ENCODE measurements at regions not wholly inside any gene's neighbourhood (a gene's known extent, or its start where the extent isn't known, plus 50 kb on each side); places are given as distances from the start of the nearest gene placed in this dataset.

DNA sequence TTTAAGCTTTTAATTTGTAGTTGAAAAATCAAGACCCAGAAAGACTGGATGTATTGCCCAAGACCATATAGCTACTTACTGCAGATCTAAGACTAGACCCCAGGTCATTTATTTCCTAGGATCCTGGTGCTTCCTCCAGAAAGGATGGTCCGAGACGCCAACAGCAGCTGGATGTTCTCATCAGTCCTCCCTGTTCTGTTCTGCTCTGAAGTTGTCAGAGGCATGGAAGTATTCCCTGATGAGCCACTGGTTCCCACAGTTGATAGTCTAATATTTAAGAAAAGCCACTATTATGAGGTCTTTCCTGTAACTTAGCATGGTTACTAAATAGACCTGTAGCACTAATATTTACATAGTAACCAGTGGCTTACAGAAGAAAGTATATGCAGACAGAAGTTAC, 393.5 kb downstream of the MTX2 start:
- no peaks in the 10 kb centered on the region for H3K9me3 ChIP-seq (ENCODE audit: control insufficient read depth, insufficient read depth, low read length)
- Mint-ChIP-seq H3K4me1 (no peaks in the 10 kb centered on the region), H3K36me3 (no peaks in the 10 kb centered on the region), H3K27ac (no peak overlapping the region), H3K4me3 (no peak overlapping the region), H3K9me3 (no peaks in the 10 kb centered on the region), H3K27me3 (ENCODE audit: low read depth in 2 of 2) (peaks cover 49 to 62% of the 10 kb centered on the region in 2 donors)
- no peaks in the 10 kb centered on the region for H3K36me3 ChIP-seq (ENCODE audit: control insufficient read depth, insufficient read depth, low read length)
- WGBS (ENCODE audit: insufficient coverage), result 92% methylated on average over 2 of the region's 2 CpGs
- DNase-seq (no peak), ATAC-seq (no peak)
- no peak overlapping the region for H3K27ac ChIP-seq (ENCODE audit: low read length)
- no peaks in the 10 kb centered on the region for H3K4me1 ChIP-seq (ENCODE audit: control insufficient read depth, insufficient read depth, low read length)
- intact Hi-C loops (cut with micrococcal nuclease), result no loop called here
- no peak overlapping the region for H3K4me3 ChIP-seq (ENCODE audit: low read length)
- TF ChIP-seq, protein P1, sequence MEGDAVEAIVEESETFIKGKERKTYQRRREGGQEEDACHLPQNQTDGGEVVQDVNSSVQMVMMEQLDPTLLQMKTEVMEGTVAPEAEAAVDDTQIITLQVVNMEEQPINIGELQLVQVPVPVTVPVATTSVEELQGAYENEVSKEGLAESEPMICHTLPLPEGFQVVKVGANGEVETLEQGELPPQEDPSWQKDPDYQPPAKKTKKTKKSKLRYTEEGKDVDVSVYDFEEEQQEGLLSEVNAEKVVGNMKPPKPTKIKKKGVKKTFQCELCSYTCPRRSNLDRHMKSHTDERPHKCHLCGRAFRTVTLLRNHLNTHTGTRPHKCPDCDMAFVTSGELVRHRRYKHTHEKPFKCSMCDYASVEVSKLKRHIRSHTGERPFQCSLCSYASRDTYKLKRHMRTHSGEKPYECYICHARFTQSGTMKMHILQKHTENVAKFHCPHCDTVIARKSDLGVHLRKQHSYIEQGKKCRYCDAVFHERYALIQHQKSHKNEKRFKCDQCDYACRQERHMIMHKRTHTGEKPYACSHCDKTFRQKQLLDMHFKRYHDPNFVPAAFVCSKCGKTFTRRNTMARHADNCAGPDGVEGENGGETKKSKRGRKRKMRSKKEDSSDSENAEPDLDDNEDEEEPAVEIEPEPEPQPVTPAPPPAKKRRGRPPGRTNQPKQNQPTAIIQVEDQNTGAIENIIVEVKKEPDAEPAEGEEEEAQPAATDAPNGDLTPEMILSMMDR (IDR thresholded peaks at IDR 0.05), result no peak
- H3K27me3 ChIP-seq (ENCODE audit: control insufficient read depth, insufficient read depth, low read length), result peaks cover 6% of the 10 kb centered on the region

DNA sequence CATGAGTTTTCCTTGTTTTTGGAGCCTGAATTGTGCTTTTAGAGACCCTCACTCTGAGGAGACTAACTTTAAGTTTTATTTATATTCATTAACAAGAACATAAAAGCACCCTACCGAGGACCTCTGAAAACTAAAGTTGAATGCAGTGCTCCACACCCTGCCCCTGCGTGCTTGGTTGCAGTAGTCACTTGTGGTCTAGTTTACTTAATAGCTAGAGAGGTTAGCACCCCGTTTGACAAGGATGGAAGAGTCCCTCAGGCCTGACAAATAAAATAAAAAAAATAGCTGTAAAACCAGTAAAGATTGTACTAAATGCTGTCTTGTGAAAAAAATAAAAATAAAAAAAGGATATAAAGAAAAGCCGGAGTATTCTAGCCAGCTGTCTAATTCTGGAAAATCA, 395.2 kb downstream of the MTX2 start:
- intact Hi-C loops (cut with micrococcal nuclease), result no loop called here
- no peak overlapping the region for H3K27ac ChIP-seq (ENCODE audit: low read length)
- Mint-ChIP-seq H3K27ac (no peak overlapping the region), H3K4me1 (no peaks in the 10 kb centered on the region), H3K4me3 (no peak overlapping the region), H3K36me3 (no peaks in the 10 kb centered on the region), H3K9me3 (no peaks in the 10 kb centered on the region), H3K27me3 (ENCODE audit: low read depth in 2 of 2) (peaks cover 50 to 60% of the 10 kb centered on the region in 2 donors)
- H3K4me1 ChIP-seq (ENCODE audit: control insufficient read depth, insufficient read depth, low read length), result no peaks in the 10 kb centered on the region
- H3K4me3 ChIP-seq (ENCODE audit: low read length), result no peak overlapping the region
- WGBS (ENCODE audit: insufficient coverage), result 72% methylated on average over 4 of the region's 4 CpGs
- TF ChIP-seq, protein P1 (IDR thresholded peaks at IDR 0.05), result no peak
- no peaks in the 10 kb centered on the region for H3K36me3 ChIP-seq (ENCODE audit: control insufficient read depth, insufficient read depth, low read length)
- ATAC-seq (no peak), DNase-seq (no peak)
- H3K27me3 ChIP-seq (ENCODE audit: control insufficient read depth, insufficient read depth, low read length), result peaks cover 2% of the 10 kb centered on the region
- H3K9me3 ChIP-seq (ENCODE audit: control insufficient read depth, insufficient read depth, low read length), result no peaks in the 10 kb centered on the region

DNA sequence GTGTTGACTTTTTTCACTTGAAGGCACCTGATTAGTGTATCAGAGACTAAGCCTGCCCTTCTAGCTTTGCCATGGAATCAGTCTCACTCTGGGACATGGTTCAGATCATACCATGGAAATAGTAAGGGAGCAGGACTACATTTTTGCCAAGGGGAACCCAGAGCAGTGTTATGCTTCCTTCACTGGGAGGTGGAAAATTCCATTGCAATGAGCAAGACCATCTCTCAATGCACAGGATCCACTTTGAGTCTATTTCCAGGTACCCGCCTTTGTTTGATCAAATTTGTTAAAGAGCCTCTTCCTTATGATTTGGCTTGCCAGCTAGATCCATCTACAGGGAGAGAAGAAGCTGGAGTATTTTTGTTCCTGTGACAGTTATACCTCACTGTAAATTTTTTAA, 395.8 kb downstream of the MTX2 start:
- H3K4me3 ChIP-seq (ENCODE audit: low read length), result no peak overlapping the region
- no peaks in the 10 kb centered on the region for H3K4me1 Mint-ChIP-seq
- TF ChIP-seq, protein P1 (IDR thresholded peaks at IDR 0.05), result no peak
- 89% methylated on average over 1 of the region's 1 CpG for WGBS (ENCODE audit: insufficient coverage)
- H3K27me3 Mint-ChIP-seq (ENCODE audit: low read depth in 2 of 2), result peaks cover 47 to 56% of the 10 kb centered on the region in 2 donors
- H3K36me3 Mint-ChIP-seq, result no peaks in the 10 kb centered on the region
- no peaks in the 10 kb centered on the region for H3K9me3 Mint-ChIP-seq
- H3K36me3 ChIP-seq (ENCODE audit: control insufficient read depth, insufficient read depth, low read length), result no peaks in the 10 kb centered on the region
- H3K27ac Mint-ChIP-seq, result no peak overlapping the region
- intact Hi-C loops (cut with micrococcal nuclease), result no loop called here
- ATAC-seq (no peak), DNase-seq (no peak)
- H3K4me3 Mint-ChIP-seq, result no peak overlapping the region
- H3K27ac ChIP-seq (ENCODE audit: low read length), result no peak overlapping the region
- H3K4me1 ChIP-seq (ENCODE audit: control insufficient read depth, insufficient read depth, low read length), result no peaks in the 10 kb centered on the region
- H3K27me3 ChIP-seq (ENCODE audit: control insufficient read depth, insufficient read depth, low read length), result peaks cover 2% of the 10 kb centered on the region
- no peaks in the 10 kb centered on the region for H3K9me3 ChIP-seq (ENCODE audit: control insufficient read depth, insufficient read depth, low read length)

DNA sequence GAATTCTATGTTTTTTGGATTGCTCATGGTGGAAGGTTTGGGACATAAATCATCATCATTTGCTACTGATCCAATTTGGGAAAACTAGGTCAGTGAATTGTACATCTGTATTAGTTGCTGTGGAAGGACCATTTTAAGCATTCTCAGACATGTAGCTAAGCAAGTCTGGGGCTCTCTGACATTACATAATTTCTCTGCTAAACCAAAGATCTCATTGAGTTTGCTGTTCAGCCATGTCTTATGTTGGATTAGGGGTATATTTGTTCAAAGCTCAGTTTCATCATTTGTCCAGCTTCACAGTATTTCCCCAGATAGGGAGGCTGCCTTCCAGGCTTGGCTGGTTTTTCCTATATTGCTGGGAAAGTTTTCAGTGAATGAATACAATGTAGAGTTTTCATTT, 399.7 kb downstream of the MTX2 start:
- Histone ChIP-seq H3K27me3 (ENCODE audit: control insufficient read depth, insufficient read depth, low read length) (peaks cover 2% of the 10 kb centered on the region), H3K27ac (ENCODE audit: low read length) (no peak overlapping the region), H3K9me3 (ENCODE audit: control insufficient read depth, insufficient read depth, low read length) (no peaks in the 10 kb centered on the region), H3K4me3 (ENCODE audit: low read length) (no peak overlapping the region), H3K4me1 (ENCODE audit: control insufficient read depth, insufficient read depth, low read length) (no peaks in the 10 kb centered on the region), H3K36me3 (ENCODE audit: control insufficient read depth, insufficient read depth, low read length) (no peaks in the 10 kb centered on the region)
- Mint-ChIP-seq H3K4me1 (no peaks in the 10 kb centered on the region), H3K9me3 (no peaks in the 10 kb centered on the region), H3K27ac (no peak overlapping the region), H3K36me3 (no peaks in the 10 kb centered on the region), H3K4me3 (no peak overlapping the region), H3K27me3 (ENCODE audit: low read depth in 2 of 2) (peaks cover 24 to 29% of the 10 kb centered on the region in 2 donors)
- no peak for ATAC-seq
- TF ChIP-seq, protein P1 (IDR thresholded peaks at IDR 0.05), result no peak
- intact Hi-C loops (cut with micrococcal nuclease), result no loop called here
- no peak for DNase-seq

All from natural killer cell (primary cell).